HCT116 (cell line): ENCODE measurements at regions not wholly inside any gene's neighbourhood (a gene's known extent, or its start where the extent isn't known, plus 50 kb on each side); places are given as distances from the start of the nearest gene placed in this dataset.

Source experiments
- ATAC-seq: fragments of 200-7000 bp; cut with Tn5 transposase; 2 replicates; pipeline ENCODE4 v1.9.1; 2020; ENCODE audit warnings: mild to moderate bottlenecking, moderate library complexity
- BruUV-seq: library from RNA; stranded (reverse); fragments of 400-500 nt; replicated peaks from 2 replicates; lab custom pipeline; 2021; lab: Mats Ljungman, UMichigan
- CTCF ChIA-PET: fragments of 300-600 bp; sonication (Branson Sonifier 250); formaldehyde crosslinking; loops from one replicate; lab custom pipeline; 2021; ENCODE audit warnings: antibody characterized with exemption; lab: Charles Lee
- POLR2A ChIA-PET: fragments of 300-600, 350-600 bp; sonication (Branson Sonifier 250); formaldehyde crosslinking; loops from one replicate; lab custom pipeline; 2021; ENCODE audit warnings: antibody characterized with exemption; lab: Charles Lee
- RAD21 ChIA-PET, 2 experiments: fragments of 300-600 bp; sonication (Branson Sonifier 250); formaldehyde crosslinking; loops; one replicate each; lab custom pipeline; 2023; ENCODE audit warnings: low total read pairs in 2 of 2; ENCODE audit not compliant: uncharacterized antibody in 2 of 2, unreplicated experiment in 2 of 2, low non-redundant PET in 1 of 2; lab: Charles Lee
- DNase-seq: peaks from one replicate; pipeline ENCODE4 v3.0.0-alpha.2; 2010; ENCODE audit warnings: low read depth, low spot score
- H2AFZ ChIP-seq: fragments of 200-600 bp; shearing (Covaris generic), sonication (generic); 2 replicates; pipeline ENCODE4 v1.6.1; 2017; ENCODE audit warnings: low read depth, mixed run types, mixed read lengths, antibody characterized with exemption, low read length; ENCODE audit not compliant: poor library complexity, severe bottlenecking
- H3K27ac ChIP-seq: 2 replicates; pipeline ENCODE4 v1.5.1; 2012; ENCODE audit warnings: low read depth, low read length
- H3K27me3 ChIP-seq: fragments of 200-600 bp; sonication (generic); 2 replicates; pipeline ENCODE4 v1.6.1; 2016; ENCODE audit warnings: mixed run types, low read length, mixed read lengths; ENCODE audit not compliant: insufficient read depth
- H3K36me3 ChIP-seq, 2 experiments: fragments of 200-500 bp in 1 of 2; fragments of 200-600 bp in 1 of 2; sonication (Bioruptor generic) in 1 of 2; sonication (generic) in 1 of 2; 2 replicates each; pipeline versions ENCODE4 v1.5.1 to v1.6.1; 2014 to 2016; ENCODE audit warnings: low read length in 2 of 2, inconsistent platforms in 1 of 2, mixed read lengths in 1 of 2, mixed run types in 1 of 2; ENCODE audit not compliant: insufficient read depth in 2 of 2, control insufficient read depth in 1 of 2
- H3K4me1 ChIP-seq, 2 experiments: fragments of 200-600 bp in 1 of 2; sonication (generic) in 1 of 2; 2 replicates each; pipeline versions ENCODE4 v1.5.1 to v1.6.1; 2012 to 2017; ENCODE audit warnings: low read length in 2 of 2, inconsistent platforms in 1 of 2, mild to moderate bottlenecking in 1 of 2, mixed read lengths in 1 of 2, mixed run types in 1 of 2, moderate library complexity in 1 of 2; ENCODE audit not compliant: insufficient read depth in 2 of 2, control insufficient read depth in 1 of 2
- H3K4me2 ChIP-seq: fragments of 200-600 bp; sonication (generic); 2 replicates; pipeline ENCODE4 v1.6.1; 2017; ENCODE audit warnings: mixed run types, low read length, mixed read lengths
- H3K4me3 ChIP-seq, 2 experiments: fragments of 200-600 bp in 1 of 2; sonication (generic) in 1 of 2; replicated peaks in 1 of 2; 2 replicates each; pipeline ENCODE4 v1.5.1; 2011 to 2016; ENCODE audit warnings: low read length in 2 of 2, control low read depth in 1 of 2, low read depth in 1 of 2, mild to moderate bottlenecking in 1 of 2, mixed read lengths in 1 of 2, mixed run types in 1 of 2
- H3K79me2 ChIP-seq: fragments of 200-600 bp; sonication (generic); 2 replicates; pipeline ENCODE4 v1.6.1; 2017; ENCODE audit warnings: mild to moderate bottlenecking, mixed run types, low read length, moderate library complexity, mixed read lengths; ENCODE audit not compliant: insufficient read depth
- H3K9ac ChIP-seq: fragments of 200-600 bp; sonication (generic); 2 replicates; pipeline ENCODE4 v1.6.1; 2016; ENCODE audit warnings: low read length, mixed read lengths
- H3K9me2 ChIP-seq: fragments of 200-600 bp; sonication (generic), shearing (Covaris generic); 2 replicates; pipeline ENCODE4 v1.6.1; 2017; ENCODE audit warnings: mixed run types, mild to moderate bottlenecking, moderate library complexity; ENCODE audit not compliant: insufficient read depth
- H3K9me3 ChIP-seq, 2 experiments: fragments of 200-500 bp in 1 of 2; fragments of 200-600 bp in 1 of 2; sonication (Bioruptor generic) in 1 of 2; sonication (generic) in 1 of 2; 2 replicates each; pipeline ENCODE4 v1.6.1; 2014 to 2017; ENCODE audit warnings: low read length in 2 of 2, mixed read lengths in 2 of 2, inconsistent platforms in 1 of 2, low read depth in 1 of 2, mild to moderate bottlenecking in 1 of 2, mixed run types in 1 of 2, moderate library complexity in 1 of 2; ENCODE audit not compliant: control insufficient read depth in 1 of 2, insufficient read depth in 1 of 2
- H4K20me1 ChIP-seq: fragments of 200-600 bp; sonication (generic), shearing (Covaris generic); 2 replicates; pipeline ENCODE4 v1.6.1; 2017; ENCODE audit warnings: mixed run types, mild to moderate bottlenecking, moderate library complexity; ENCODE audit not compliant: insufficient read depth
- CBX3 ChIP-seq: IDR thresholded peaks from 2 replicates; pipeline ENCODE4 v1.6.1; 2012; ENCODE audit warnings: low read depth
- CEBPB ChIP-seq: IDR thresholded peaks from 2 replicates; pipeline ENCODE4 v1.6.1; 2012; ENCODE audit warnings: low read depth
- EGR1 ChIP-seq: IDR thresholded peaks from 2 replicates; pipeline ENCODE4 v1.6.1; 2012; ENCODE audit warnings: low read depth
- EZH2 ChIP-seq: fragments of 200-600 bp; sonication (generic); IDR thresholded peaks from 2 replicates; pipeline ENCODE4 v1.6.1; 2017; ENCODE audit warnings: antibody characterized with exemption, mixed run types
- EZH2phosphoT487 ChIP-seq: fragments of 200-600 bp; IDR thresholded peaks from 2 replicates; pipeline ENCODE4 v1.6.1; 2018; ENCODE audit warnings: antibody characterized with exemption, borderline replicate concordance
- FOSL1 ChIP-seq: IDR thresholded peaks from 2 replicates; pipeline ENCODE4 v1.6.1; 2012; ENCODE audit warnings: low read depth
- POLR2A ChIP-seq: IDR thresholded peaks from 2 replicates; pipeline ENCODE4 v1.7.0; 2011; ENCODE audit warnings: borderline replicate concordance; ENCODE audit not compliant: insufficient read depth, insufficient read length; ENCODE audit errors: extremely low read depth
- POLR2AphosphoS5 ChIP-seq: IDR thresholded peaks from 2 replicates; pipeline ENCODE4 v1.6.1; 2011; ENCODE audit warnings: mild to moderate bottlenecking, low read depth, low read length, moderate library complexity
- RAD21 ChIP-seq: IDR thresholded peaks from 2 replicates; pipeline ENCODE4 v1.6.1; 2012; ENCODE audit warnings: low read depth, mild to moderate bottlenecking
- SIN3A ChIP-seq: IDR thresholded peaks from 2 replicates; pipeline ENCODE4 v1.6.1; 2012; ENCODE audit warnings: low read depth
- YY1 ChIP-seq: IDR thresholded peaks from 2 replicates; pipeline ENCODE4 v1.6.1; 2011; ENCODE audit warnings: low read length, low read depth, moderate library complexity, mild to moderate bottlenecking; ENCODE audit not compliant: insufficient replicate concordance; ENCODE audit errors: extremely low read depth
- ZNF274 ChIP-seq: fragments of 200-500 bp; sonication (Bioruptor generic); IDR thresholded peaks from 2 replicates; pipeline ENCODE4 v1.6.1; 2014; ENCODE audit warnings: mild to moderate bottlenecking, low read depth, low read length, inconsistent platforms
- intact Hi-C: fragments of 100-400 bp; cut with micrococcal nuclease; formaldehyde crosslinking; loops from 2 replicates; pipeline ENCODE4 v1.10.0; 2022
- TF ChIP-seq, protein P1 (sequence below), 3 experiments: fragments of 200-600 bp in 1 of 3; sonication (generic) in 1 of 3; IDR thresholded peaks in 2 of 3; conservative IDR thresholded peaks in 1 of 3; 2 replicates each; pipeline ENCODE4 v1.5.1; 2012 to 2017; ENCODE audit warnings: low read depth in 2 of 3, low read length in 2 of 3, antibody characterized with exemption in 1 of 3, borderline replicate concordance in 1 of 3, control low read depth in 1 of 3, mild to moderate bottlenecking in 1 of 3, mixed read lengths in 1 of 3, mixed run types in 1 of 3, moderate library complexity in 1 of 3; ENCODE audit not compliant: insufficient read depth in 1 of 3
- TF ChIP-seq, protein P2 (sequence below): IDR thresholded peaks from 2 replicates; pipeline ENCODE4 v1.6.1; 2012
- TF ChIP-seq, protein P3 (sequence below): IDR thresholded peaks from 2 replicates; pipeline ENCODE4 v1.6.1; 2011; ENCODE audit warnings: mild to moderate bottlenecking, low read length, moderate library complexity; ENCODE audit not compliant: insufficient replicate concordance; ENCODE audit errors: extremely low read depth

DNA sequence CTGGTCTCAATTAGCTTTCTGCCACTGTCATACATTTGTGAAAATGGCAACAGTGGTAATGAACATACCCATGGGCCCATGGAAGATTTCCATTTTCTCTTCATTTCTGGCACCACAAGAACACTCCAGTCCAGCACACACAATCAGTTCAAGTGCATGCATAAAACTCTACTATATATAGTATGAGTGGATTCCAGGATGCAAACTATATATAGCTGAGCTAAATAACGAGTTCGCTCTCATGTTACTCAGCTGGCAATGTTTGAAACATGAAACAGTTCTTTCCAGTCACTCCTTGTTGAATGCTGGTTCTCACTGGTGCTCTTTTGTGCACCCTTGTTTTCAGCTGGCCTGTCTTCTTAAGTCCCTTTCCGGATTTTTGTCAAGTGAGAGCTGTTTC, 75.2 kb upstream of the DHX40 start:
- TF ChIP-seq POLR2A (no peak), CBX3 (no peak), YY1 (no peak), POLR2AphosphoS5 (no peak), EZH2phosphoT487 (no peak), CEBPB (no peak), ZNF274 (no peak), FOSL1 (no peak), RAD21 (no peak), EGR1 (no peak), SIN3A (no peak), EZH2 (no peak)
- TF ChIP-seq, protein P1, sequence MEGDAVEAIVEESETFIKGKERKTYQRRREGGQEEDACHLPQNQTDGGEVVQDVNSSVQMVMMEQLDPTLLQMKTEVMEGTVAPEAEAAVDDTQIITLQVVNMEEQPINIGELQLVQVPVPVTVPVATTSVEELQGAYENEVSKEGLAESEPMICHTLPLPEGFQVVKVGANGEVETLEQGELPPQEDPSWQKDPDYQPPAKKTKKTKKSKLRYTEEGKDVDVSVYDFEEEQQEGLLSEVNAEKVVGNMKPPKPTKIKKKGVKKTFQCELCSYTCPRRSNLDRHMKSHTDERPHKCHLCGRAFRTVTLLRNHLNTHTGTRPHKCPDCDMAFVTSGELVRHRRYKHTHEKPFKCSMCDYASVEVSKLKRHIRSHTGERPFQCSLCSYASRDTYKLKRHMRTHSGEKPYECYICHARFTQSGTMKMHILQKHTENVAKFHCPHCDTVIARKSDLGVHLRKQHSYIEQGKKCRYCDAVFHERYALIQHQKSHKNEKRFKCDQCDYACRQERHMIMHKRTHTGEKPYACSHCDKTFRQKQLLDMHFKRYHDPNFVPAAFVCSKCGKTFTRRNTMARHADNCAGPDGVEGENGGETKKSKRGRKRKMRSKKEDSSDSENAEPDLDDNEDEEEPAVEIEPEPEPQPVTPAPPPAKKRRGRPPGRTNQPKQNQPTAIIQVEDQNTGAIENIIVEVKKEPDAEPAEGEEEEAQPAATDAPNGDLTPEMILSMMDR (IDR thresholded peaks at IDR 0.05 in 2 of 3, conservative IDR thresholded peaks at IDR 0.05 in 1 of 3; ENCODE audit: borderline replicate concordance in 1 of 3, insufficient read depth in 1 of 3, low read depth in 2 of 3, low read length in 2 of 3) = no peak
- TF ChIP-seq, protein P2, sequence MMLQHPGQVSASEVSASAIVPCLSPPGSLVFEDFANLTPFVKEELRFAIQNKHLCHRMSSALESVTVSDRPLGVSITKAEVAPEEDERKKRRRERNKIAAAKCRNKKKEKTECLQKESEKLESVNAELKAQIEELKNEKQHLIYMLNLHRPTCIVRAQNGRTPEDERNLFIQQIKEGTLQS = no peak
- TF ChIP-seq, protein P3, sequence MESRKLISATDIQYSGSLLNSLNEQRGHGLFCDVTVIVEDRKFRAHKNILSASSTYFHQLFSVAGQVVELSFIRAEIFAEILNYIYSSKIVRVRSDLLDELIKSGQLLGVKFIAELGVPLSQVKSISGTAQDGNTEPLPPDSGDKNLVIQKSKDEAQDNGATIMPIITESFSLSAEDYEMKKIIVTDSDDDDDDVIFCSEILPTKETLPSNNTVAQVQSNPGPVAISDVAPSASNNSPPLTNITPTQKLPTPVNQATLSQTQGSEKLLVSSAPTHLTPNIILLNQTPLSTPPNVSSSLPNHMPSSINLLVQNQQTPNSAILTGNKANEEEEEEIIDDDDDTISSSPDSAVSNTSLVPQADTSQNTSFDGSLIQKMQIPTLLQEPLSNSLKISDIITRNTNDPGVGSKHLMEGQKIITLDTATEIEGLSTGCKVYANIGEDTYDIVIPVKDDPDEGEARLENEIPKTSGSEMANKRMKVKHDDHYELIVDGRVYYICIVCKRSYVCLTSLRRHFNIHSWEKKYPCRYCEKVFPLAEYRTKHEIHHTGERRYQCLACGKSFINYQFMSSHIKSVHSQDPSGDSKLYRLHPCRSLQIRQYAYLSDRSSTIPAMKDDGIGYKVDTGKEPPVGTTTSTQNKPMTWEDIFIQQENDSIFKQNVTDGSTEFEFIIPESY = no peak
- Histone ChIP-seq H4K20me1 (no peaks in the 10 kb centered on the region), H3K9me2 (no peaks in the 10 kb centered on the region), H3K4me1 (0 out of 4 replicates have a peak, but pooled peaks cover 0 to 3% of the 10 kb centered on the region in 2 experiments), H3K9me3 (no peaks in the 10 kb centered on the region), H3K9ac (no peak overlapping the region), H3K4me3 (no peak overlapping the region), H3K27me3 (0 out of 2 replicates have a peak, but pooled peaks cover 4% of the 10 kb centered on the region), H3K79me2 (no peaks in the 10 kb centered on the region), H2AFZ (no peak overlapping the region), H3K4me2 (no peak overlapping the region), H3K27ac (no peak overlapping the region), H3K36me3 (no peaks in the 10 kb centered on the region)
- intact Hi-C loops = no loop called here
- RAD21 ChIA-PET = no interaction called here
- no TSS peak for BruUV-seq
- CTCF ChIA-PET = no interaction called here
- DNase-seq = no peak
- no peak for ATAC-seq
- POLR2A ChIA-PET = no interaction called here
